HG03521 (cell line): ENCODE measurements at regions not wholly inside any gene's neighbourhood (a gene's known extent, or its start where the extent isn't known, plus 50 kb on each side); places are given as distances from the start of the nearest gene placed in this dataset.
"Not testable (repeated sequence)": the region's sequence is repeated elsewhere in the genome, so short reads cannot be mapped to it uniquely, and the experiment has no call there.

Experiments
- ATAC-seq: cut with Tn5 transposase; IDR thresholded peaks from one replicate; pipeline ENCODE4 v1.9.1; 2021; ENCODE audit warnings: mild to moderate bottlenecking, moderate library complexity; ENCODE audit not compliant: unreplicated experiment

DNA sequence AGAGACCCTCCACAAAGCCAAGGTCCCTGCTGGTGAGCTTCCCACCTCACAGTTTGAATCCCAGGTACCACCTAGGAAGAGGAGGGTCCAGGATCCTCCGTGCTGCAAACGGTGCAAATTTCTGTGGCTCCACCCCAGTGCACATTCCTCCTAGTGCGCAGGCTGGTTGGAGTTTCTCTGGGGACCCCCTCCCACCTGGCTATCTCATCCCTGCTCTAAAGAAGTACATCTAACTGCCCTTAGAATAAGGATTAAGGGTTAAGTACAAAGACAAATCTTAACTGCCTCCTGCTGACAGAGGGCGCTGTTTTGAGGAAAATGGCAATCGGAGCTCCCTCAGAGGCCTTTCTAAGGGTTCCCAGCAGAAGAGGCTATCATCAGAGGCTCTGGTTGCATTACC, 109.6 kb upstream of the FSIP2 start:
- no peak for ATAC-seq

- ATAC-seq, result no peak
Measured at GRCh38 chr2:185633621-185634020, 105.0 kb upstream of the FSIP2 start.

DNA sequence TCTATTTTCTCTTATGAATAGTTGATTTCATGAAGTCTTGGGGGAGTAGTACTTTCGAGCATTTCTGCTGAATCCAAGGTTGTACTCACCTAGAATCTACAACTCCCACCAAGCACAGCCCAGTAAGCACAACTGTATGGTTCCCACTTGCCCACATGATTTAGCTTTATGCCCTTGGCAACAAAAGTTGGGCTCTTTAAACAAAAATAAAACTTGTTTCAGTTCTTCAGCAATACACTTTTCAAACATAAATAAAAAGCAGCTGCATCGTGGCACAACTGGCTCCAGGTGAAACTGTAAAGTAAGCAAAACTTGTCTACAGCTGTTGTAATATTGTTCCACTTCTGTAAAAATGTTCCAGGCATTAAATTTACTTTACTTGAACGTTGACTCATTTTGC, 99.8 kb upstream of the FSIP2 start:
- no peak for ATAC-seq

- no peak for ATAC-seq
Measured at GRCh38 chr2:185640588-185640987, 98.0 kb upstream of the FSIP2 start.

DNA sequence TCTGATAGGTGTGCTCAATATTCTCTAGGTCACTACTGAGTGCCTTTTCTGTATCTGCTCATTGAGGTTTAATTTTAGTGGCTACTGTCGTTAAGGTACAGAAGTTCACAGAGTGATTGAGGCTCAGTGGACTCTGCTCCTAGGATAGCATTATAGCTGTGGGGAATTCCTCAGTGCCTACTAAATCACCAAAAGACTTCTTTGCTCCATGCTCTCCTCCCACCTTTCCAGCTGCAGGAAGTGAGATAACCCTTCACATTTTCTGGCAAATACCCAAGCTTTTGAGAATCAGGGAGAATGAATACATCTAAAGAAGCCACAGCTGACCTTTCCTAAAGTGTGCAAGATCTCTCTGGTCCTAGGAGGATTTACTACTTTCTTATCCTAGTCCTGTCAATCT, 95.2 kb upstream of the FSIP2 start:
- no peak for ATAC-seq

- no peak for ATAC-seq
Measured at GRCh38 chr2:185644828-185645227, 93.8 kb upstream of the FSIP2 start.

DNA sequence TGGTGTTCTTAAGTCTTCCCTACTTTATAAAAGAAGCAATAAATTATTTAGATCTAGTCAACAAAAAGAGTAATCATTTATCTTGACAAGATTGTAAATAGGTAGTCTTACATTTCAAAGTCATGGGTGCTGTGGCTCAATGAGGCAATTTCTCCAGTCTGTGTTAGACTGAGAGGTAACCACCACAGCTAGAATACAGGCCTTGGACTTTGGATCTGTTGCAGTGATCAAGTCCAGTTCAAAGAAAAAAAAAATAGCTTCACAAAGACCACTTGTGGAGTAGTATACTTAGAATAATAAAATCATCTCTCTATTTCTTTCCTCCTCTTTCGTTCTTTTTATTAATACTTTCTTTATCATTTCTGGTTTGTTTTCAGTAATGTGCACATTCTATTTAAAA, 93.1 kb upstream of the FSIP2 start:
- ATAC-seq, result no peak

DNA sequence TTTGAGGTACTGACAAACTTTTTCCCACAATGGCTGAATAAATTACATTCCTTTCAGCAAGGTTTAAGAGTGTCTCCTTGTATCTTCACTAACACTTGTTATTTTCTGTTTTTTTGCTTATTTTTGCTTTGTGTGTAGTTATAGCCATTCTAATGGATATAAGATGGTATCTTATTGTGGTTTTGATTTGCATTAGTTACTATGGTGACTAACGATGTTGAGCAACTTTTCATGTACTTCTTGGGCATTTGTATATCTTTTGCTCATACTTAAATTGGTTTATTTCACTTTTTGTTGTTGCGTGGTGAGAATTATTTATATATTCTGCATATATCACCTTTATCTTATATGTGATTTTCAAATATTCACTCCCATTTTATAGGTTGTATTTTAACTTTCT, 79.9 kb upstream of the FSIP2 start:
- ATAC-seq, result no peak

DNA sequence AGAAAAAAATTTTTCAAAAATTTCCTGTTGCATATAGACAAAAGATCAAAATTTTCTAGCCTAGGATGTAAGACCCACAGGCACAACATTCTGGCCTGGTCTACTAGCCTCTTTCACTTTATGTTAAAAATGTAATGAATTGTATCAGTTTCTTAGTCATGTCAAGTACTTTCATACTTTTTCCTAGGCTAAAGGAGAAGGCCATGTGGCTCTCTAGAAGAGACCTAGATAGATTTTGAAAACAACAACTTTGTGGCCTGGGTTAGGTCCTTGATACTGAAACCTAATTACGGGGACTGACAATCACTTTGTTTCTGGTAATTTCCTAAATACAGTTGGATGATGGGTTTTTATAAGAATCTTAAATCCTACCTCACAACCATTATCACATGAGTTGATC, 74.8 kb upstream of the FSIP2 start:
- ATAC-seq, result no peak

- ATAC-seq, result no peak
Measured at GRCh38 chr2:185664384-185664783, 74.2 kb upstream of the FSIP2 start.

DNA sequence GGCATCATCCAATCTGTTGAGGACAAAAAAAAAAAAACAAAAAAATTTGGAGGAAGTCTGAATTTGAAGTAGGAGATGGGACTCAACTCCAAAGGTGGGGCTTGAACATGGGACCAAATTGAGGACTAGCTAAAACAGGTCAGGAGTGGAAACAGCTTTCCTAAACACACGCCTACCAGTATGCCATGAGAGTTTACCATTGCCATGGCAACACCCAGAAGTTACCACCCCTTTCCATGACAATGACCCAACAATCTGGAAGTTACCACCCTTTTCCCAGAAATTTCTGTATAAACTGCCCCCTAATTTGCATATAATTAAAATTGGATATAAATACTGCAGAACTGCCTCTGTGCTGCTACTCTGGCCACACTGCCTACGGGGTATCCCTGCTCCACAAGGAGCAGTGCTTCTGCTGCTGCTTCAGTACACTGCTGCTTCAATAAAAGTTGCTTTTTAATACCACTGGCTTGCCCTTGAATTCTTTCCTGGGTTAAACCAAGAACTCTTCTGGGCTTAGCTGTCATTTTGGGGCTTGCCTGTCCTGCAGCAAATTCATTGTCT, 73.3 kb upstream of the FSIP2 start:
- ATAC-seq, result no peak

DNA sequence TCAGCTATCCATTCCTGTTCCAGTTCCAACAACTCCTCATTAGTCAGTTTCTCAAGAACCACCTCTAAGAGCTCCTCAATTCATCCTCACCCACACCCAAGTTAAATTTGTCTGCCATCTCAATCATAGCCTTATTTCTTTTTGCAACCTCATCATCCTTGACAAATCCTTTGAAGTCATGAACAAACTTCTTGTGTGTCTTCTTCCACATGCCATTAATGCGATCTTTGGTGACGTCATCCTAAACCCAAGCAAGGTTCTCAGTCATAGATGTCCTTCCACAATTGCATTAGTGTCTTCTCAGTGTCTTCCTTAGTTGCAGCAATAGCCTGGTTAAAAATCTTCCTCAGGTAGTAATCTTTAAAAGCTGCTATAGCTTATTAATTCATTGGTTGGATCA, 71.2 kb upstream of the FSIP2 start:
- no peak for ATAC-seq

DNA sequence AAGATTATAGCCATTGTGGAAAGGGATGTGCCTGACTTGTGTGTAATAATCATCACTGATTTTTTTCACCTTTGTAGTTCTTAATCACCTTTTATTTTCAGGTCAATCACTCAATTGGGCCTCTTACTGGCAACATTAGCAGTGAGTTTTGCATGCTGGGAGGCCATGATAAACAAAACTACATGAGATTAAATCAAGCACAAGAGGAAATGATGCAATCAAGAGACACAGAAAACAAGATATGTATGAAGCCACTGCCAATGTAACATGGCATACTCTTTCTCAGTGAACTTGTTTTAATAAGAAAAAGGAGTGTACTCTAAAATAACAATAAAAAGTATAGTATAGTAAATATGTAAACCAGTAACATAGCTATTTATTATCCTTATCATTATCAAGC, 69.9 kb upstream of the FSIP2 start:
- no peak for ATAC-seq

DNA sequence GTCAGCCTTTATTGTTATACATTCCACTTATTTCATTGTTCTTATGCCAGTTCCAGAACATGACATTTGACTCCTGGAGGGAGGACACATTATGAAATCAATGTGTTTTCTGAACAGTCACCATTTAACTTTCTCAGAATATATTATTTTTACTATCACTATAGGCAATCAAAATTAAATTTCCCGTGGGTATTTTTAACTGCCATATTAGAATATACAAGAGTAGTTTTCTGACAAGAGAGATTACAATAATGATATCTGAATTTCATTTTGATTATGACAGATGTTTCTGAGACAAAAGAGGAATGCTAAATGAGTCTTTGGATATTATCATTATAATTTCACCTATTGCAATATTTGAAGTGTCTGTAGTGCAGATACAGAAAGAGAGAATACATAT, 64.4 kb upstream of the FSIP2 start:
- no peak for ATAC-seq

GRCh38 chr2:185676316-185676715, 62.3 kb upstream of the FSIP2 start:
- no peak for ATAC-seq

GRCh38 chr2:185687001-185687400, 51.6 kb upstream of the FSIP2 start:
- ATAC-seq, result not testable (repeated sequence)

GRCh38 chr2:185687967-185688366, 50.6 kb upstream of the FSIP2 start:
- ATAC-seq, result no peak
